ENCODE measurements at regions not wholly inside any gene's neighbourhood (a gene's known extent, or its start where the extent isn't known, plus 50 kb on each side); places are given as distances from the start of the nearest gene placed in this dataset.

- TF ChIP-seq EP300 (IDR thresholded peaks at IDR 0.05) (no peak), POLR2A (IDR thresholded peaks at IDR 0.05) (no peak), CTCF (IDR thresholded peaks at IDR 0.05) (no peak)
These were observed 142.9 kb downstream of the DMAC1 start for GRCh38 chr9:7656636-7657035.
